ENCODE measurements at regions not wholly inside any gene's neighbourhood (a gene's known extent, or its start where the extent isn't known, plus 50 kb on each side); places are given as distances from the start of the nearest gene placed in this dataset.

DNA sequence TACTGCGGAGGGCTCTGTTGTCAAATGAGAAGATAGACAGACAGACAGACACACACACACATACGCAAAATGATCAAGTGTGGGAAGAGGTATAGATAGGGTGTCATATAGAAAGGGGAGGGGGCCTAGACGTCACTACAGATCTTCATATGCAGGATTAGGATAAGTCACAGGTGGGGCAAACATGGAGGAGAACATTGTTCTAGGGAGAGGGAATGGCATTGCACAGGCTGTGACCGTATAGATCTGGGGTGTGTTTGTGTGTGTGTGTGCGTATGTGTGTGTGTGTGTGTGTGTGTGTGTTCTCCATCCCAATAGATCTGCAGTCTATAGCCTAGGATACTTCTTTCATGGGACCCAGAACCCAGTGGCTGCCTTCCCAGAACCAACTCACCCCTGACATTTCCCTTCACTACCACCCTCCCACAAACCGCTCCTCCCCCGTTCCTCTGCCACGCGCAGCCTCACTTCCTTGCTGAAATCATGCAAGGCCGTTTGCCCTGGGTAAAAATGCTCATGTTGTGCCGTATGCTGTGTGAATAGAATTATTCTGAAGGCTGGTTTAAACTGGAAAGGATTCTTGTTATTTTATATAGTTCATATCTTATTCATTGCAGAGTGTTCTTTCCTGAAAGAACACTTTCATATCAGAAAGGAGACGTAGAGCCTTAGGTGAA lies 50.5 kb upstream of the CCL1 start:
- no peak for DNase-seq

DNA sequence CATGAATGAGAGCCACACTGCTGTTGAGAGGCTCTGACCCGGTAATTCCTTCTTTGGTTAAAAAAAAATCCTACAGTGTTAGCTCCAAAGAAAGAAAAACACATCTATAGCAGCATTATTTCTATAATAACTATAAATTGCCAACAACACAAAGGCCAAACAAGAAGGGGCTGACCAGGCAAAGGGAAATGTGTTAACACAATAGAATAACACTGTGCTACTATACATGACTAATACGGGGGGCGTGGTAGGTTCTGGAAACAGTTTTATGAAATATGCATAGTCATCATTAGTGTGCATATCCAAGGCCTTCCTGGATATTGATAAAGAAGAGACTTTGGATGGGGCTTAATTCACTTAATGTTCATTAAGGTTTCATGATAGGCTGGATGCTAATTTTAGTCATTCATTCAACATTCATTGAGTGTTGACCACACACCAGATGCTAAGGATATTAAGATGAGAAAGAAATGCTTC lies 50.0 kb upstream of the CCL1 start:
- DNase-seq: no peak
